NCI-H1436 (cell line): ENCODE measurements at regions not wholly inside any gene's neighbourhood (a gene's known extent, or its start where the extent isn't known, plus 50 kb on each side); places are given as distances from the start of the nearest gene placed in this dataset.
A peak's percentile ranks its signal among the peaks of the same experiment; 100 is the strongest.
"Not testable (repeated sequence)": the region's sequence is repeated elsewhere in the genome, so short reads cannot be mapped to it uniquely, and the experiment has no call there.

Experiments
- DNase-seq: peaks from one replicate; lab custom pipeline; 2025; lab: John Stamatoyannopoulos, UW

- no peak for DNase-seq
Observed at GRCh38 chr14:86388216-86388615, 858.3 kb downstream of the FLRT2 start.

DNA sequence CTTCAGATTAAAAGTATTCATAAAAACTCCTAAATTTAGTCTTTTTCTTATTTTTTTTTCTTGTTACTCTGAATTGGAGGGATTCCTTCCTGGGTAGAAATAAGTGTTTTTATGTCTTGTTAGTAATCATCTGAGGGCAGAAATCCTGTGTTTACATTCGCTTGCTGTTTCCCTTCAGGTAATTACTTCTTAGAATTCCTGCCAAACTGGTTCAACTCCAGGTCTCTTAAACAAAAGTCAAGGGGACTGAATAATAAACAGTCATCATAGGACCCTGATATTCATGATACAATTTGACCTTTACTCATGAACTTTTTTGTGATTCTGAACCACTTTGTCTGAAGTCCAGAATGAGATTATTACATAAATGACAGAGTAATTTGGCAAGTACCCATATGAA lies 843.9 kb downstream of the FLRT2 start:
- DNase-seq, result no peak

- DNase-seq, result no peak
Observed at GRCh38 chr14:86372402-86372801, 842.5 kb downstream of the FLRT2 start.

GRCh38 chr14:86364634-86365033 lies 834.7 kb downstream of the FLRT2 start:
- DNase-seq, result no peak

DNA sequence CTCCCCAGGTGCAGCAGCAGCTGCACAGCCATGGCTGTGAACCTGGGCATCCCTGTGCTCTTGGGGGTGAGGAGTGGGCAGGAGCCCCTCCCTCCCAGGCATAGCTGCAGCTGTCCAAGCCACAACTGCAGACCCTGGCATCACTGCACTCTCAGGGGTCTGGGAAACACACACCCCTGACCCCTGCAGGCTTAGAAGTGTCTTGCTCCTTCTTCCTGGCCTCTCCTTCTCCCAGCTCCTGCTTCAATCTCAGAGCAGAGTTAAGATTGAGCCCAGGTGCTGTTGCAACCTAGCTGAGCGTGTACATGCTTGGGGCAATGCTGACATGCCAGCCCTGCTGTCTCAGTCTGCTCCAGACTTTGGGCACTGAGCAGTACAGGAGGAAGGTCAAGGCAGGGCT lies 833.6 kb downstream of the FLRT2 start:
- DNase-seq, result no peak

- DNase-seq, result no peak
Observed at GRCh38 chr14:86363047-86363446, 833.1 kb downstream of the FLRT2 start.

- DNase-seq, result peak; percentile 68
Observed at GRCh38 chr14:86357876-86358275, 827.9 kb downstream of the FLRT2 start.

GRCh38 chr14:86357119-86357518 lies 827.2 kb downstream of the FLRT2 start:
- DNase-seq, result no peak

GRCh38 chr14:86346818-86347384 lies 817.0 kb downstream of the FLRT2 start:
- no peak for DNase-seq

GRCh38 chr14:86334355-86334754 lies 804.4 kb downstream of the FLRT2 start:
- no peak for DNase-seq

DNA sequence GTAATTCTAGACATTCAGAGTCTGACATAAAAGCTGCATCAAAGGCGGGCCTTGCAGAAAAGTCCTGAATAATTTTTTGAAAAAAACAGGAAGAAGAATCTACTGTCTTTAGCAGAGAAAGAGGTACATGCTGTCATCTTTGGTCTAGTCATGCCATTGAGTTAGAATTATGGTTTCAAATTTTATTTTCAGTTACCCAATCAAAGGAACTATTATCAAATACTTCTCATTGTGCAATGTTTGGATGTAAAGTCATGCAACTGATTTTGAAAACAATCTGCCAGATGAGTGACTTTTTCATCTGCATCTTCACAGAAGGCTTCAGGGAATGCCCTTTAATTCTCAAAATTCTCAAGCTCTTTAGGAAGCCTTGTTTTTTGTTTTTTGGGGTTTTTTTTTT lies 803.5 kb downstream of the FLRT2 start:
- no peak for DNase-seq

DNA sequence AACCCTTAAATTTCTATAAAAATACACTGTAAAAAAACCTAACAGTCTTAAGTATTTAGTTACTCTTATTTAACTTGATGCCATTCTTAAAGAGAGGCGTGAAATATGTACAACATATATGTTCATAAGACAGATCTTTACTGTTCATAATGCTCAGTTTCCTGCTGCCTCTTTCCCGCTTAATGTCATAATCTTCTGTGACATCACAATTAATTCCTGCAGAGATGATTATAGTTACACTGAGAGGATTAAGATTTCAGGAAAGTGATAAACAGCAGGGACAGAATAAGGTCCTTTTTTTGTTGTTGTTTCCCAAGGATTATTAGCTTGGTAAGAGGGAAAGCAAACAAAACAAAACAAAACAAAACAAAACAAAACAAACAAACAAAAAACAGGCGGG lies 801.4 kb downstream of the FLRT2 start:
- no peak for DNase-seq

- DNase-seq, result no peak
Observed at GRCh38 chr14:86321151-86321550, 791.2 kb downstream of the FLRT2 start.

- DNase-seq, result not testable (repeated sequence)
Observed at GRCh38 chr14:86312154-86312665, 782.3 kb downstream of the FLRT2 start.

- no peak for DNase-seq
Observed at GRCh38 chr14:86311151-86311550, 781.2 kb downstream of the FLRT2 start.

DNA sequence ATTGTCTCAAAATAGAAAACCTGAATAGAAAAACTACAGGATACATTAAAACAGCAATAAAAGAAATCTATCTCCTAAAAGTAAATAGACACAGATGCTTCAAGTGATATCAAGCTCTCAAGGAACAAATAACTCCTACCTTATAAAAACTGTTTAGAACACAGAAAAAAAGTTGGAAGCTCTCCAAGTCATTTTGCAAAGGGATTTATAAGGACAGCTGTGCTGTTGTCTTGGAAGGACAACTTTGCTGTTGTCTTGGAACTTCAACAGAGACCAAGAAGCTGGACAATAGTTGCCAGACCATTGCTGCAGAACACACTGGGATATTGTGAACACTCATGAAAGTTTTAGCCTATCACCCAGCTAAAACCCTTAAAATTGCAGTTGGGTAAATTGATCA lies 780.7 kb downstream of the FLRT2 start:
- no peak for DNase-seq

- DNase-seq, result no peak
Observed at GRCh38 chr14:86310148-86310547, 780.2 kb downstream of the FLRT2 start.

DNA sequence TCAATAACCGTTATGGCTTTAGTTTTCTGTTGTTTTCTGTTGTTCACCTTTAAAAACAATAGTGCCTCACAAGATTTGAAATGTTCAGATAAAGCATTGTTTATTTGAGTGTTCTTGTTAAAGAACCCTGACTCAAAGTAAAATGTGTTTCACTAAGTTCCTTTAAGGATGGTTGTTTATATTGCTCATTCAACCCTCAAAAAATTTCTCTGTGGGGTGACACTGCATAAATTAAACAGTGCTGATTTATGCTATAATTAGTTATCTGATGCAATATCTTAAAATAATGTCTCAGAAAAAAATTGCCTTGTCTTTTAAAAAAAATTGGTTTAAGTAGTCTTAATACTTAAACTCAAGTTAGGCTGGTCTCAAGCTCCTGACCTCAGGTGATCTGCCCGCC lies 775.1 kb downstream of the FLRT2 start:
- no peak for DNase-seq

- DNase-seq, result peak; percentile 15
Observed at GRCh38 chr14:86299994-86300393, 770.0 kb downstream of the FLRT2 start.

DNA sequence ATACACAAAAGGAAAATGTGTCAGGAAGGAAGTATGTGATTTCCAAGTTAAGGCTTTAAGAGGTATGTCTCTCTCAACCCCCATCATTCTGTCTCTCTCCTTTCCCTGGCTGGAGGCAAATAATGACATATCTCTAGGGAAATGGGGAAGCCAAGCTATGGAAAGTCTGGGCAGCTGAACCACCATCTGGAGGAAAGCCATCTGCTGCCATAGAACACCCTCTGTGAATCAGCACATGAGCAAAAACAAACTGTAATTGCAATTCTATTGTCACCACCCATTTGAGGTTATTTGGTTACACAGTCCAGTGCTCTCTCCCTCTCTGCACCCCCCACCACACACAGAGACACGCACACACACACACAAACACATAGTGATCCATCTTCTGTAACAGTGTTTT lies 766.2 kb downstream of the FLRT2 start:
- peak; percentile 90 for DNase-seq

GRCh38 chr14:86288336-86288735 lies 758.4 kb downstream of the FLRT2 start:
- DNase-seq, result no peak

- DNase-seq, result no peak
Observed at GRCh38 chr14:86279405-86279804, 749.5 kb downstream of the FLRT2 start.

DNA sequence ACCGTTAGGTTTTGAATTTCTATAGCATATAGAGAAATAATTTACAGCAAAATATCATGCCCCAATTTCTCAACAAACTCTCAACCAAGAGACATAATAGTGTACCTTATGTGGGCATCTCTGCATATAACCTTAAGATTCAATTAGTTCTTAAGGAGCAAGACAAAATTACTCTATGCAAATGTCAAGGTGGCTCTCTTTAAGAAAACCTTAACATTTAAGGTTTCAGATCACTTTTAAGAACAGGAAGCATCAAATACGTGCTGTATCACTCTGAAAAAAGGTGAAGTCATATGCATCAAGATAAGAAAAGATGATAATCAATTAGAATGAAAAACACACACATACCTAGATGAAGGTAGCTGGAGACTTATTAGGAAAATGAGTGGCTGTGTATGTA lies 728.0 kb downstream of the FLRT2 start:
- DNase-seq, result no peak

DNA sequence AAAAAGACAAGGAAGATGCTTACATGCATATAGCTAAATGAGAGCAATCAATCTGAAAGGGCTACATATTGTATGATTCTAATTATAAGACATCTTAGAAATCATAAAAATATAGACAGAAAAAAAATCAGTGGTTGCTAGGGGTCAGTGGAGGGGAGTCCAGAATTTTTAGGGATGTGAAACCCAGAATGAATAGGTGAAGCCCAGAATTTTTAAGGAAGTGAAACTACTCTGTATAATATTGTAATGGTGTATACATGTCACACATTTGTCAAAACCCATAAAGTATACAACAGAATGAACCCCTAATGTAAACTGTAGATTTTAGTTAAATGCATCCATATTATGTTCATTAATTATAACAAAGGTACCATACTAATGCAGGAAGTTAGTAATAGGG lies 713.2 kb downstream of the FLRT2 start:
- no peak for DNase-seq

DNA sequence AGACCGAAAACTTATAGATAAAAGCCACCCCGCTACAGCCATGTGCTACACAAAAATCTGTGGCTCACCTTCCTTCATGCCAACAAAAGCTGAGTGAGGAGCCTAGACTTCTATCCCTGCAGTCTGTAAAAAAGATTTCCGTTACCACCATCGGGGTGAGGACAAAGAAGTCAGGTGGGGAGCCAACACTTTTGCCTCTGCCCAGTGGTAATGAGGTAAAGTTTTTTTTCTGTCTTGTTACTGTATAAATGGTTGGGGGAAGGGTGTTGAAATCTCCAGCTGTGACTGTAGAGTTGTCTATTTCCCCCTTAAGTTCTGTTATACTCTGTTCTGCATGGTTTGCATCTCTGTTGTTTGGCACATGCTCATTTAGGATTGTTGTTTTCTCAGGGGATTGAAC lies 707.8 kb downstream of the FLRT2 start:
- DNase-seq, result no peak
